Small intestine (tissue), 7 donors: ENCODE measurements at regions not wholly inside any gene's neighbourhood (a gene's known extent, or its start where the extent isn't known, plus 50 kb on each side); places are given as distances from the start of the nearest gene placed in this dataset.
A peak's percentile ranks its signal among the peaks of the same experiment; 100 is the strongest.

ENCODE experiments used
- DNase-seq, 2 donors: peaks; one replicate each; pipeline versions ENCODE4 v3.0.0 to v3.0.0-alpha.2; 2013
- FAIRE-seq: peaks from 2 replicates; lab custom pipeline; 2012; peaks lifted over from hg19 to GRCh38; lab: Jason Lieb, UNC
- H3K27ac ChIP-seq, 3 donors: one replicate each; pipeline ENCODE4 v1.5.1; 2013; ENCODE audit warnings: low read length in 2 of 3, mild to moderate bottlenecking in 2 of 3, control low read depth in 1 of 3, inconsistent platforms in 1 of 3, low read depth in 1 of 3, moderate library complexity in 1 of 3
- H3K27me3 ChIP-seq, 3 donors: one replicate each; pipeline ENCODE4 v1.6.1; 2013; ENCODE audit warnings: low read length in 3 of 3, inconsistent platforms in 1 of 3; ENCODE audit not compliant: control insufficient read depth in 3 of 3, insufficient read depth in 3 of 3
- H3K36me3 ChIP-seq, 3 donors: one replicate each; pipeline ENCODE4 v1.6.1; 2013; ENCODE audit warnings: low read length in 3 of 3, inconsistent platforms in 1 of 3, low read depth in 1 of 3, mild to moderate bottlenecking in 1 of 3, moderate library complexity in 1 of 3; ENCODE audit not compliant: control insufficient read depth in 3 of 3, insufficient read depth in 2 of 3
- H3K4me1 ChIP-seq, 3 donors: one replicate each; pipeline ENCODE4 v1.6.1; 2013; ENCODE audit warnings: low read length in 2 of 3, inconsistent platforms in 1 of 3, low read depth in 1 of 3, mild to moderate bottlenecking in 1 of 3, moderate library complexity in 1 of 3; ENCODE audit not compliant: control insufficient read depth in 3 of 3, insufficient read depth in 2 of 3
- H3K4me3 ChIP-seq, 3 donors: one replicate each; pipeline ENCODE4 v1.5.1; 2013; ENCODE audit warnings: low read length in 3 of 3, control low read depth in 1 of 3, inconsistent platforms in 1 of 3, low read depth in 1 of 3, mild to moderate bottlenecking in 1 of 3, moderate library complexity in 1 of 3
- H3K9me3 ChIP-seq, 2 donors: one replicate each; pipeline ENCODE4 v1.6.1; 2013; ENCODE audit warnings: low read depth in 1 of 2, low read length in 1 of 2; ENCODE audit not compliant: control insufficient read depth in 2 of 2, insufficient read depth in 1 of 2
- WGBS, 3 donors: extraction: QIAGEN DNeasy Blood & Tissue Kit; methylation state at CpG; one replicate each; pipeline ENCODE4 v1.1.7; 2013; 5-methylcytosine and 5-hydroxymethylcytosine counted together
- donor health status: healthy with polysubstance abuse.
- donor health status: control.
- donor health status: control.
- donor health status: Bipolar disorder and iron deficiency.
- donor health status: healthy.

GRCh38 chr11:88015170-88015569 is 160.1 kb downstream of the RAB38 start:
- Histone ChIP-seq H3K27me3 (peaks cover 0 to 2% (median 0%) of the 10 kb centered on the region in 3 donors), H3K4me1 (no peaks in the 10 kb centered on the region), H3K4me3 (no peak overlapping the region), H3K36me3 (no peaks in the 10 kb centered on the region), H3K9me3 (no peaks in the 10 kb centered on the region), H3K27ac (no peak overlapping the region)
- 49 to 73% (median 63%) methylated on average over 2 of the region's 2 CpGs for WGBS, 3 donors
- FAIRE-seq (no peak), DNase-seq (no peak)

GRCh38 chr11:88013508-88014065 is 161.7 kb downstream of the RAB38 start:
- H3K36me3 ChIP-seq, result no peaks in the 10 kb centered on the region
- H3K4me3 ChIP-seq, result no peak overlapping the region
- DNase-seq (no peak), FAIRE-seq (no peak)
- peaks cover 0 to 2% (median 0%) of the 10 kb centered on the region in 3 donors for H3K27me3 ChIP-seq
- whole genome bisulfite sequencing, 3 donors, result 46 to 63% (median 57%) methylated on average over 3 of the region's 3 CpGs
- no peaks in the 10 kb centered on the region for H3K4me1 ChIP-seq
- H3K27ac ChIP-seq, result no peak overlapping the region
- H3K9me3 ChIP-seq, result no peaks in the 10 kb centered on the region

- WGBS, 3 donors, result 85 to 96% (median 94%) methylated on average over 1 of the region's 1 CpG
- Histone ChIP-seq H3K27me3 (peaks cover 0 to 2% (median 0%) of the 10 kb centered on the region in 3 donors), H3K4me1 (no peaks in the 10 kb centered on the region), H3K36me3 (no peaks in the 10 kb centered on the region), H3K9me3 (no peaks in the 10 kb centered on the region), H3K27ac (no peak overlapping the region), H3K4me3 (no peak overlapping the region)
- FAIRE-seq (no peak), DNase-seq (no peak)
Measured at GRCh38 chr11:88012456-88012855, 162.8 kb downstream of the RAB38 start.

- no peak overlapping the region for H3K27ac ChIP-seq
- no peak for FAIRE-seq
- no peaks in the 10 kb centered on the region for H3K27me3 ChIP-seq
- H3K4me1 ChIP-seq, result no peaks in the 10 kb centered on the region
- WGBS, 3 donors, result 90 to 97% (median 91%) methylated on average over 2 of the region's 2 CpGs
- H3K4me3 ChIP-seq, result no peak overlapping the region
- no peak for DNase-seq
- no peaks in the 10 kb centered on the region for H3K9me3 ChIP-seq
- no peaks in the 10 kb centered on the region for H3K36me3 ChIP-seq
Measured at GRCh38 chr11:87976009-87976408, 199.2 kb downstream of the RAB38 start.

GRCh38 chr11:87974797-87975196 is 200.4 kb downstream of the RAB38 start:
- WGBS, 3 donors, result 61 to 64% (median 63%) methylated on average over 3 of the region's 3 CpGs
- no peak for FAIRE-seq
- no peak overlapping the region for H3K27ac ChIP-seq
- no peaks in the 10 kb centered on the region for H3K9me3 ChIP-seq
- no peak overlapping the region for H3K4me3 ChIP-seq
- no peaks in the 10 kb centered on the region for H3K36me3 ChIP-seq
- no peaks in the 10 kb centered on the region for H3K4me1 ChIP-seq
- no peaks in the 10 kb centered on the region for H3K27me3 ChIP-seq
- DNase-seq, result no peak

GRCh38 chr11:87972133-87972532 is 203.1 kb downstream of the RAB38 start:
- Histone ChIP-seq H3K9me3 (no peaks in the 10 kb centered on the region), H3K4me1 (no peaks in the 10 kb centered on the region), H3K27ac (no peak overlapping the region), H3K36me3 (no peaks in the 10 kb centered on the region), H3K4me3 (no peak overlapping the region), H3K27me3 (no peaks in the 10 kb centered on the region)
- WGBS, 3 donors, result 77 to 81% (median 77%) methylated on average over 4 of the region's 4 CpGs
- DNase-seq, result no peak
- FAIRE-seq, result no peak

- DNase-seq (peak; percentile 4 to 30), FAIRE-seq (no peak)
- Histone ChIP-seq H3K4me1 (no peaks in the 10 kb centered on the region), H3K27me3 (no peaks in the 10 kb centered on the region), H3K4me3 (no peak overlapping the region), H3K9me3 (no peaks in the 10 kb centered on the region), H3K36me3 (no peaks in the 10 kb centered on the region), H3K27ac (no peak overlapping the region)
- WGBS, 3 donors, result 16 to 65% (median 33%) methylated on average over 2 of the region's 2 CpGs
Measured at GRCh38 chr11:87971354-87971753, 203.9 kb downstream of the RAB38 start.

GRCh38 chr11:87970762-87971161 is 204.5 kb downstream of the RAB38 start:
- H3K27me3 ChIP-seq, result no peaks in the 10 kb centered on the region
- FAIRE-seq (no peak), DNase-seq (no peak)
- WGBS, 3 donors, result 81 to 83% (median 81%) methylated on average over 4 of the region's 4 CpGs
- H3K4me3 ChIP-seq, result no peak overlapping the region
- H3K27ac ChIP-seq, result no peak overlapping the region
- H3K9me3 ChIP-seq, result no peaks in the 10 kb centered on the region
- H3K4me1 ChIP-seq, result no peaks in the 10 kb centered on the region
- no peaks in the 10 kb centered on the region for H3K36me3 ChIP-seq

- H3K27me3 ChIP-seq, result no peaks in the 10 kb centered on the region
- DNase-seq, result no peak
- no peaks in the 10 kb centered on the region for H3K36me3 ChIP-seq
- FAIRE-seq, result no peak
- no peak overlapping the region for H3K4me3 ChIP-seq
- WGBS, 3 donors, result 54 to 80% (median 73%) methylated on average over 1 of the region's 1 CpG
- H3K9me3 ChIP-seq, result no peaks in the 10 kb centered on the region
- H3K27ac ChIP-seq, result no peak overlapping the region
- no peaks in the 10 kb centered on the region for H3K4me1 ChIP-seq
Measured at GRCh38 chr11:87967459-87967858, 207.8 kb downstream of the RAB38 start.
